ENCODE measurements at regions not wholly inside any gene's neighbourhood (a gene's known extent, or its start where the extent isn't known, plus 50 kb on each side); places are given as distances from the start of the nearest gene placed in this dataset.

- TF ChIP-seq, protein P1, sequence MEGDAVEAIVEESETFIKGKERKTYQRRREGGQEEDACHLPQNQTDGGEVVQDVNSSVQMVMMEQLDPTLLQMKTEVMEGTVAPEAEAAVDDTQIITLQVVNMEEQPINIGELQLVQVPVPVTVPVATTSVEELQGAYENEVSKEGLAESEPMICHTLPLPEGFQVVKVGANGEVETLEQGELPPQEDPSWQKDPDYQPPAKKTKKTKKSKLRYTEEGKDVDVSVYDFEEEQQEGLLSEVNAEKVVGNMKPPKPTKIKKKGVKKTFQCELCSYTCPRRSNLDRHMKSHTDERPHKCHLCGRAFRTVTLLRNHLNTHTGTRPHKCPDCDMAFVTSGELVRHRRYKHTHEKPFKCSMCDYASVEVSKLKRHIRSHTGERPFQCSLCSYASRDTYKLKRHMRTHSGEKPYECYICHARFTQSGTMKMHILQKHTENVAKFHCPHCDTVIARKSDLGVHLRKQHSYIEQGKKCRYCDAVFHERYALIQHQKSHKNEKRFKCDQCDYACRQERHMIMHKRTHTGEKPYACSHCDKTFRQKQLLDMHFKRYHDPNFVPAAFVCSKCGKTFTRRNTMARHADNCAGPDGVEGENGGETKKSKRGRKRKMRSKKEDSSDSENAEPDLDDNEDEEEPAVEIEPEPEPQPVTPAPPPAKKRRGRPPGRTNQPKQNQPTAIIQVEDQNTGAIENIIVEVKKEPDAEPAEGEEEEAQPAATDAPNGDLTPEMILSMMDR (IDR thresholded peaks at IDR 0.05; ENCODE audit: partially characterized antibody, unreplicated experiment): no peak
- Mint-ChIP-seq H3K4me3 (ENCODE audit: unreplicated experiment) (no peak overlapping the region), H3K9me3 (ENCODE audit: unreplicated experiment) (no peaks in the 10 kb centered on the region), H3K4me1 (ENCODE audit: low read depth, unreplicated experiment) (peaks cover 22% of the 10 kb centered on the region), H3K27ac (ENCODE audit: unreplicated experiment) (no peak overlapping the region), H3K36me3 (ENCODE audit: unreplicated experiment) (no peaks in the 10 kb centered on the region), H3K27me3 (ENCODE audit: unreplicated experiment) (no peaks in the 10 kb centered on the region)
- DNase-seq: no peak
Measured at GRCh38 chr15:69524296-69524695, 71.7 kb downstream of the RPLP1 start.

- TF ChIP-seq, protein P1 (IDR thresholded peaks at IDR 0.05; ENCODE audit: partially characterized antibody, unreplicated experiment): no peak
Measured at GRCh38 chr15:69524814-69525213, 72.2 kb downstream of the RPLP1 start.

GRCh38 chr15:69525543-69525942 is 72.9 kb downstream of the RPLP1 start:
- H3K27me3 Mint-ChIP-seq (ENCODE audit: unreplicated experiment): no peaks in the 10 kb centered on the region
- DNase-seq: no peak

More at GRCh38 chr15:69524814-69525213, 72.2 kb downstream of the RPLP1 start:
- Mint-ChIP-seq H3K9me3 (ENCODE audit: unreplicated experiment) (peaks cover 1% of the 10 kb centered on the region), H3K36me3 (ENCODE audit: unreplicated experiment) (no peaks in the 10 kb centered on the region), H3K27me3 (ENCODE audit: unreplicated experiment) (no peaks in the 10 kb centered on the region), H3K27ac (ENCODE audit: unreplicated experiment) (no peak overlapping the region), H3K4me3 (ENCODE audit: unreplicated experiment) (no peak overlapping the region), H3K4me1 (ENCODE audit: low read depth, unreplicated experiment) (peaks cover 28% of the 10 kb centered on the region)
- no peak for DNase-seq

GRCh38 chr15:69526081-69527061 is 73.8 kb downstream of the RPLP1 start:
- H3K27ac Mint-ChIP-seq (ENCODE audit: unreplicated experiment): no peak overlapping the region
- H3K4me3 Mint-ChIP-seq (ENCODE audit: unreplicated experiment): no peak overlapping the region
- H3K4me1 Mint-ChIP-seq (ENCODE audit: low read depth, unreplicated experiment): peaks cover 35% of the 10 kb centered on the region

More at GRCh38 chr15:69525543-69525942, 72.9 kb downstream of the RPLP1 start:
- TF ChIP-seq, protein P1 (IDR thresholded peaks at IDR 0.05; ENCODE audit: partially characterized antibody, unreplicated experiment): no peak
- Mint-ChIP-seq H3K9me3 (ENCODE audit: unreplicated experiment) (peaks cover 2% of the 10 kb centered on the region), H3K4me3 (ENCODE audit: unreplicated experiment) (no peak overlapping the region), H3K27ac (ENCODE audit: unreplicated experiment) (no peak overlapping the region), H3K4me1 (ENCODE audit: low read depth, unreplicated experiment) (peaks cover 34% of the 10 kb centered on the region), H3K36me3 (ENCODE audit: unreplicated experiment) (no peaks in the 10 kb centered on the region)

More at GRCh38 chr15:69526081-69527061, 73.8 kb downstream of the RPLP1 start:
- DNase-seq: no peak
- H3K9me3 Mint-ChIP-seq (ENCODE audit: unreplicated experiment): peaks cover 2% of the 10 kb centered on the region
- H3K36me3 Mint-ChIP-seq (ENCODE audit: unreplicated experiment): no peaks in the 10 kb centered on the region
- TF ChIP-seq, protein P1 (IDR thresholded peaks at IDR 0.05; ENCODE audit: partially characterized antibody, unreplicated experiment): no peak
- H3K27me3 Mint-ChIP-seq (ENCODE audit: unreplicated experiment): no peaks in the 10 kb centered on the region

All from glutamatergic neuron (in vitro differentiated cells).